HS-5 (cell line): ENCODE measurements at regions not wholly inside any gene's neighbourhood (a gene's known extent, or its start where the extent isn't known, plus 50 kb on each side); places are given as distances from the start of the nearest gene placed in this dataset.
"Not testable (repeated sequence)": the region's sequence is repeated elsewhere in the genome, so short reads cannot be mapped to it uniquely, and the experiment has no call there.

Experiments used
- DNase-seq: peaks from one replicate; pipeline ENCODE4 v3.0.0-alpha.2; 2012; ENCODE audit warnings: low read depth

GRCh38 chr1:229710746-229711145 is 84.7 kb downstream of the URB2 start:
- no peak for DNase-seq

GRCh38 chr1:229714306-229714705 is 88.3 kb downstream of the URB2 start:
- no peak for DNase-seq

DNA sequence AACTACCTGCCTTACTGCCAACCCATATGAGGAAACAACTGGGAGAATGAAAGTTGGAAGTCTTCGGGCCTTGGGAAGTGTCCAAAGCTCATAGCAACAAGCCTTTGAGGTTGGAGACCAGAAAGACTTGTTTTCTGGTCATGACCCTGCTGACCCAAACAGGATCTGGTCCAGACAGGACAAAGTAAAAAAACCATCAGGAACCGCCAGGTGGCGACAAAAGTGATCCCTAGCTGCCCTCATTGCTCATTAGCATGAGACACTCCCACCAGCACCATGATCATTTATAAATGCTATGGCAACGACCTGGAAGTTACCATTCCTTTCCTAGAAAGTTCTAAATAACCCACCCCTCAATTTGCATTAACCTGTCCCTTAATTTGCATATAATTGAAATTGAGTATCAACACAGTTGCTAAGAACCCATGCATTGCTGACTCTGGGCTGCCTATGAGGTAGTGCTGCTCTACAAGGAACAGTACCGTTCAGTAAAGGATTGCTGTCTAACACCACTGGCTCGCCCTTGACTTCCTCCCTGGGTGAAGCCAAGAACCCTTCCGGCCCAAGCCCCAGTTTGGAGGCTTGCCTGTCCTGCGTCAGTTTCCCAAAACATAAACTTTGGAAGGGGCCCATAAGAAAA is 89.0 kb downstream of the URB2 start:
- no peak for DNase-seq

- DNase-seq, result no peak
These were observed 90.0 kb downstream of the URB2 start for GRCh38 chr1:229716069-229716468.

- DNase-seq, result no peak
These were observed 90.7 kb downstream of the URB2 start for GRCh38 chr1:229716704-229717103.

GRCh38 chr1:229717786-229718576 is 91.9 kb downstream of the URB2 start:
- DNase-seq, result no peak

DNA sequence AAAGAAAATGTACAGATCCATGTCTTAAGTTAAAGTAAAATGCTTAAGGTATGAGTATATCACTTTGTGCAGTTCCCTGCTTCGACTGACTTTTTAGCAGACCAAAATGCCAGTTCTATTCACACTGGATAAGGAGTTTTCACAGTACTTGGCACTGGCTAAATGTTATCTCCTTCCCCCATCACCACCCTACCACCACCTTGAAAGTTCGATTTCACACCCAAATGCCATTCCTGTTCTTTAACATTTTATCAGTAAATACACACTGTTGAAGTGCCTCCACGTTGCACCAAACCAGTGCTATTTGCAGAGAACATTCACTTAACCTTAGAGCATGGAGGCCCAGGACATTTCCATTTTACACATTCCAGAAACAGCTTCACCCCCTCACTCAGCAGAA is 100.0 kb downstream of the URB2 start:
- no peak for DNase-seq

DNA sequence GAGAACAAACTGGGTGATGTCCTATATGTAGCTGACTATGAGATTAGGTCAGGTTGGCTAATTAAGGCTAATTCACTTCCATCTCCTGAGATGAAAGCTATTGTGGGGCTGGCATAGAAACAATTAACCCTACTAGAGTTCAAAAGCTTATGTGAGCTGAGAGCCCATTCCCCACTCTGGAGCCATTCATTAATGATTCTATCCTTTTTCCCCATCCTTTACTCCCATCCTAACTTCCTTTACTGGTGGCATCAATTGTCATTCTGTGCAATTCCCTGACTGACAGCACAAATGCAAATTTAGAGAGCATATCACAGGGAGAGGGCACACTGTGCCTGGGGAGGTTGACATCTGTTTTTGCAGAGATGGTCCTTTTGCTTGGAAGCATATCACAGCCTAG is 103.9 kb downstream of the URB2 start:
- no peak for DNase-seq

GRCh38 chr1:229730573-229730972 is 104.5 kb downstream of the URB2 start:
- DNase-seq, result no peak

DNA sequence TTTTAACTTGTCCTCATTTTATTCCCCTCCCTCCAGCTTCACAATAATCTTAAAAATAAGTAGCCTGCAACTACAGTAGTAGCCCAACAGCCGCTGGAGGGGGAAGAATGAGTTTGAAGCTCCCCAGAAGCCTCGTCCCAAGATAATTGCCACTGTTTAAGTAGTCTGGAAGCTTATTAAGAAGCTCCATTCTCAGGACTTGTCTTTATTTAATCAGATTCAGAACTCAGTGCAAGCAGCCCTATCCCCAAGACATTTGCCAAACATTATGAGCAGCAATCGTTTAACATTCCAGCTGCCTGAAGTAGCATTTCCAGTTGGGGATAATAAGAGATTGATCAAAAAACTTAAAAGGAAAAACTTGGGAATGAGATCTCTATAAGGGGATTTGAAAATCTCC is 106.0 kb downstream of the URB2 start:
- DNase-seq, result no peak

- DNase-seq, result no peak
These were observed 110.3 kb downstream of the URB2 start for GRCh38 chr1:229736376-229736775.

GRCh38 chr1:229742614-229743013 is 116.6 kb downstream of the URB2 start:
- DNase-seq, result not testable (repeated sequence)

DNA sequence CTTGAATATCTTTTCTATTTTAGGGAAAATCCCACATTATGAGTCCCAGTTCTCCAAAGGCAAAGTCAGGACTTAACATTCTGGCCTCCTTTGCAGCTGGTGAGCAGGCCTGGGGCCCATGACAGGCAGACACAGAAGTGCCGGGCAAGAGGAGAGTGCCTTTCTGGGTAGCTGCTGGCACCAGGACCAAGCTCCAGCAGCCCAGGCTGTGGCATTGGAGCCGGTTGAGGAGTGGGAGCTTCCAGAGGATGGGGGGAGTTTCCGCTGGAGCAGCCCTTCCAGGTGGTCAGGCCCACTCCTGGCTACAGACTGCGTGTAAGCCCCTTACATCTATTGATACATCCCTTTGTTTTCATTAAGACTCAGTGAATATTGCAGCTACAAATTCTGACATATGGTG is 123.9 kb downstream of the URB2 start:
- no peak for DNase-seq

DNA sequence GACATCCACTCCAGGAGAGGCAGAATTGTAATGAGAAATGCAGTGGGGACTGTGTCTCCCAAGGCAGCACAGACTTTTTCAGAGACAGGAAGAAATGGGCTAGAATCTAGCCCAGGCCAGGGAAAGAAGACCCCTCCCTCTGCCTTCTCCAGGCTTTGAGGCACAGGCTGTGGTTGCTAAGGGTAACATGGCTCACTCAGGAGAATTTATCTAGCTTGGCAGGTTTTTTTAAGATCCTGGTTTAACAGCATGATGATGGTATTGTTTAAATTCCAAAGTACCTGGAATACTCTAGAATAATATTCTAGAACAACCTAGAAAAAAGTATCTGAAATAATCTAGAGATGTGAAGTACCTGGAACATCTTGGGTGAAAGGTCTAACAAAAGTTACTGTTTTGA is 125.6 kb downstream of the URB2 start:
- DNase-seq, result no peak

DNA sequence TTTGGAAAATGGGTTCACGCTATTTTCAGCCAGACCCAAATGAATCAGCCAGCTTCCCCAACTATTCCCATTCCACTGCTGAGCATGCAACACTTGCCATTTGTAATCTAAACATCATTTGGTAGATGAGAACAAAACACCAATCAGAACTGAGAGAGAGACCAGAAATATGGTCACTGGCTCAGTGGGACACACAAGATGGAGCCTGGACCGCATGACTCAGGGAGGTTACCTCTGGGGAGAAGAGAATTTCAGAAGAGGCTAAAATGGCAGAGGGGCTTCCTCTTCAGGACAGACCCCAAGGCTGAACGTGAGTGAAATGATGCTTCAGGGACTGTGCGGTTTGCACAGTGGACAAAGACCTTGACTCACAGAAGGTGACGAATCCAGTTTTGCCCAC is 126.6 kb downstream of the URB2 start:
- DNase-seq, result no peak

DNA sequence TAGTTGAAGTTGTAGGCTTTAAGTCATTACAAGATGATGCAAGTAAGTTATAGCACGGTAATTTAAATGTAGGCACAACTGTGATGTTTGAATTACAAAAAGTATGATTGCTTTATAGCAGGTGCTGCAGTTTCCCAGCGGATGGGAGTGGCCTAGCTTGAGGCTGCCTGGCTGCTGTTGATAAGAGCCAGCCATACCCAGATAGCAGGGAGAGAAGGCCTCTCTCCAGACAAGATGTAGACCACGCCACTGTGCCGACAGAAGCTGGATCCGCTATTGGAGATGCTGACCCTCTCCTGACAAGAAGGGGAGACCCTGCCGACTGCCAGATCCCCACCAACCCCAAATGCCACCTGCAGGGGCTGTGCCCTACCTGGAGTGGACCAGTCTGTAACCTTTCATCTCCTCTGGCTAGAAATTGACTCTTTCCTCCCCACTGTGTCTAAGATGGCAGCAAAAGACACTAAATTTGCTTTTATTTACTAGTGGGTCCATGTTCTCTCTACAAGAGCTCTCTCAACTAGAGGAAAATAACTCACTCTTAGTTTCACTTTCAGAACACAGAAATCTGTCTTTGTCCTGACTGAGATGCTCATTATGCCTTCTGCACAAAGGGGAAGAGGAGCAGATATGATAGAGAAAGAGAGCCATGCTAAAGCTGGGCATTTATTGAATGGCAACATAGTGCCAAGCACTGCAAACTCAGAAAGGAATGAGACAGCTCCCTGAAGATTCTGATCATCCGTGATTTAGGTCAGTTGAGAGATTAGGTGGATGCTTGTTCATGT is 127.9 kb downstream of the URB2 start:
- DNase-seq, result no peak

- peak; percentile 61 for DNase-seq
These were observed 130.6 kb downstream of the URB2 start for GRCh38 chr1:229756666-229757065.

DNA sequence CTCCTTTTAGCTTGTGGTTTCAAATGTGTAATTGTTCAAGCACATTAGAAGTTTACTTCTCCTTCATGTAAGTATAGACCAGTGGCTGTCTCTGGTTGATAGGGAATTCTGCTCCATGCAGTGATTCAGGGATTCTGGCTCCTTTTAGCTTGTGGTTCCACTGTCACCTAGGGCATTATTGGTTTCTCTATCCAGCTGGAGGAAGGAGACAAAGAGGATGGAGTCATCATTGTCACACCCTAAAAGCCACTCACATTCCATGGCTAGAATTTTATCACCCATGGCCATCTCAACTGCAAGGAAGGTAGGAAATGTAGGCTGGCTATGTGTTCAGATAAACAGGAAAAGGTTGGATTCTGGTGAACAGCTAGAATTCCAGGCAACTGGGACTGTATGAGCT is 131.2 kb downstream of the URB2 start:
- no peak for DNase-seq

GRCh38 chr1:229758101-229759036 is 132.3 kb downstream of the URB2 start:
- DNase-seq, result peak; percentile 26

DNA sequence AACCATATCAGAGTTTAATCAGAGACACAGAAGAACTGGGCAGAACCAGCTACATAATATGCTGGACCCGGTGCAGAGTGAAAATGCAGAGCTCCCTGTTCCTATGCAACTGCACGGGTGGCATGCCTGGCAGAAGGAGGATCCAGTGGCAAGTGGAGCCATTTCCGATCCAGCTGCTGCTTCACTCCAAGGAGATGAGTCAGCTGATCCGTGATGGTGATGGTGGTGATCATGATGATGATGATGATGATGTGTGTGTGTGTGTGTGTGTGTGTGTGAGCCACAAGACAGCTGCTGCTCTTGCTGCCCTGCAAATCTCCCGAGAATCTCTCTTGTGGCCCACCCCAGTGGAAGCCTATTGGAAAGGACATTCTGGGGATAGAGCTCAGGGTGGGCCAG is 133.0 kb downstream of the URB2 start:
- DNase-seq, result peak; percentile 23

DNA sequence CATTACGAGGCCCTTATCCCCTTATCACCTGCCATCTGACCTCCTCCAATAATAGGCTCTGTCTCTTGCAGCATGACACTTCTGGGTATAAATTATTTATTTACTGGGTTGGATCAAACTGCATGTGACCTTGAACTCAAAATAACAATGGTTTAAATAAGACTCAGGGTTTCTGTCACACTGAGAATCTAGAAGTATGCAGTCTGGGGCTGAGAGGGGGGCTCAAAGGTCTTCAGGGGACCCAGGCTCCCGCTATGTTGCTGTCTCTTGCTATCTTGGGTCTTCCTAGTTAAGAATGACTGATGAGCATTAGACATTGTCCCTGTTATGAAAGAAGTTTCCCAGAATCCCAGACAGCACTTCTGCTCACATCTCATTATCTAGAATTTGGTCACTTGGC is 133.5 kb downstream of the URB2 start:
- DNase-seq, result no peak

- no peak for DNase-seq
These were observed 134.5 kb downstream of the URB2 start for GRCh38 chr1:229760478-229760996.
